ENCODE measurements at regions not wholly inside any gene's neighbourhood (a gene's known extent, or its start where the extent isn't known, plus 50 kb on each side); places are given as distances from the start of the nearest gene placed in this dataset.

GRCh38 chr2:150863691-150864090 lies 376.2 kb upstream of the RND3 start:
- no peak overlapping the region for H3K27ac ChIP-seq (ENCODE audit: low read length)
- H3K27me3 ChIP-seq (ENCODE audit: control insufficient read depth, insufficient read depth, low read length), result no peaks in the 10 kb centered on the region
- no peak for DNase-seq

GRCh38 chr2:150860301-150860700 lies 372.8 kb upstream of the RND3 start:
- DNase-seq, result no peak
- WGBS (ENCODE audit: insufficient coverage, low lambda C conversion rate), result 80% methylated on average over 1 of the region's 3 CpGs
- no peaks in the 10 kb centered on the region for H3K36me3 ChIP-seq (ENCODE audit: control insufficient read depth, insufficient read depth, low read length)
- H3K27ac ChIP-seq (ENCODE audit: low read length), result no peak overlapping the region
- no peaks in the 10 kb centered on the region for H3K4me1 ChIP-seq (ENCODE audit: control insufficient read depth, insufficient read depth, low read length)
- no peaks in the 10 kb centered on the region for H3K9me3 ChIP-seq (ENCODE audit: control insufficient read depth, low read depth, low read length)
- no peak overlapping the region for H3K4me3 ChIP-seq (ENCODE audit: low read length)
- H3K27me3 ChIP-seq (ENCODE audit: control insufficient read depth, insufficient read depth, low read length), result no peaks in the 10 kb centered on the region

More at GRCh38 chr2:150863691-150864090, 376.2 kb upstream of the RND3 start:
- Histone ChIP-seq H3K4me3 (ENCODE audit: low read length) (no peak overlapping the region), H3K4me1 (ENCODE audit: control insufficient read depth, insufficient read depth, low read length) (no peaks in the 10 kb centered on the region), H3K9me3 (ENCODE audit: control insufficient read depth, low read depth, low read length) (no peaks in the 10 kb centered on the region), H3K36me3 (ENCODE audit: control insufficient read depth, insufficient read depth, low read length) (no peaks in the 10 kb centered on the region)

GRCh38 chr2:150859877-150860276 lies 372.4 kb upstream of the RND3 start:
- Histone ChIP-seq H3K4me1 (ENCODE audit: control insufficient read depth, insufficient read depth, low read length) (no peaks in the 10 kb centered on the region), H3K36me3 (ENCODE audit: control insufficient read depth, insufficient read depth, low read length) (no peaks in the 10 kb centered on the region), H3K9me3 (ENCODE audit: control insufficient read depth, low read depth, low read length) (no peaks in the 10 kb centered on the region), H3K27me3 (ENCODE audit: control insufficient read depth, insufficient read depth, low read length) (no peaks in the 10 kb centered on the region), H3K4me3 (ENCODE audit: low read length) (no peak overlapping the region), H3K27ac (ENCODE audit: low read length) (no peak overlapping the region)
- no peak for DNase-seq

GRCh38 chr2:150859162-150859561 lies 371.7 kb upstream of the RND3 start:
- H3K4me1 ChIP-seq (ENCODE audit: control insufficient read depth, insufficient read depth, low read length), result no peaks in the 10 kb centered on the region
- no peak overlapping the region for H3K4me3 ChIP-seq (ENCODE audit: low read length)
- H3K27ac ChIP-seq (ENCODE audit: low read length), result no peak overlapping the region
- H3K36me3 ChIP-seq (ENCODE audit: control insufficient read depth, insufficient read depth, low read length), result no peaks in the 10 kb centered on the region
- no peaks in the 10 kb centered on the region for H3K27me3 ChIP-seq (ENCODE audit: control insufficient read depth, insufficient read depth, low read length)
- no peaks in the 10 kb centered on the region for H3K9me3 ChIP-seq (ENCODE audit: control insufficient read depth, low read depth, low read length)
- WGBS (ENCODE audit: insufficient coverage, low lambda C conversion rate), result no CpG with 5 or more reads among the region's 1 CpG
- DNase-seq, result no peak

- H3K27ac ChIP-seq (ENCODE audit: low read length), result no peak overlapping the region
- no CpG with 5 or more reads among the region's 5 CpGs for WGBS (ENCODE audit: insufficient coverage, low lambda C conversion rate)
- DNase-seq, result no peak
- no peak overlapping the region for H3K4me3 ChIP-seq (ENCODE audit: low read length)
- H3K9me3 ChIP-seq (ENCODE audit: control insufficient read depth, low read depth, low read length), result no peaks in the 10 kb centered on the region
- no peaks in the 10 kb centered on the region for H3K4me1 ChIP-seq (ENCODE audit: control insufficient read depth, insufficient read depth, low read length)
- H3K36me3 ChIP-seq (ENCODE audit: control insufficient read depth, insufficient read depth, low read length), result no peaks in the 10 kb centered on the region
- H3K27me3 ChIP-seq (ENCODE audit: control insufficient read depth, insufficient read depth, low read length), result no peaks in the 10 kb centered on the region
These were observed 370.9 kb upstream of the RND3 start for GRCh38 chr2:150858382-150858781.

- Histone ChIP-seq H3K4me1 (ENCODE audit: control insufficient read depth, insufficient read depth, low read length) (no peaks in the 10 kb centered on the region), H3K9me3 (ENCODE audit: control insufficient read depth, low read depth, low read length) (no peaks in the 10 kb centered on the region), H3K27ac (ENCODE audit: low read length) (no peak overlapping the region), H3K36me3 (ENCODE audit: control insufficient read depth, insufficient read depth, low read length) (no peaks in the 10 kb centered on the region), H3K4me3 (ENCODE audit: low read length) (no peak overlapping the region), H3K27me3 (ENCODE audit: control insufficient read depth, insufficient read depth, low read length) (no peaks in the 10 kb centered on the region)
- no peak for DNase-seq
- WGBS (ENCODE audit: insufficient coverage, low lambda C conversion rate), result no CpG with 5 or more reads among the region's 1 CpG
These were observed 369.3 kb upstream of the RND3 start for GRCh38 chr2:150856596-150857281.

- Histone ChIP-seq H3K36me3 (ENCODE audit: control insufficient read depth, insufficient read depth, low read length) (no peaks in the 10 kb centered on the region), H3K27me3 (ENCODE audit: control insufficient read depth, insufficient read depth, low read length) (no peaks in the 10 kb centered on the region), H3K4me1 (ENCODE audit: control insufficient read depth, insufficient read depth, low read length) (no peaks in the 10 kb centered on the region), H3K4me3 (ENCODE audit: low read length) (no peak overlapping the region), H3K9me3 (ENCODE audit: control insufficient read depth, low read depth, low read length) (peaks cover 3% of the 10 kb centered on the region), H3K27ac (ENCODE audit: low read length) (no peak overlapping the region)
- WGBS (ENCODE audit: insufficient coverage, low lambda C conversion rate), result no CpG with 5 or more reads among the region's 2 CpGs
- no peak for DNase-seq
These were observed 365.8 kb upstream of the RND3 start for GRCh38 chr2:150853263-150853662.

- Histone ChIP-seq H3K9me3 (ENCODE audit: control insufficient read depth, low read depth, low read length) (peaks cover 3% of the 10 kb centered on the region), H3K36me3 (ENCODE audit: control insufficient read depth, insufficient read depth, low read length) (no peaks in the 10 kb centered on the region), H3K4me3 (ENCODE audit: low read length) (no peak overlapping the region), H3K4me1 (ENCODE audit: control insufficient read depth, insufficient read depth, low read length) (no peaks in the 10 kb centered on the region), H3K27me3 (ENCODE audit: control insufficient read depth, insufficient read depth, low read length) (no peaks in the 10 kb centered on the region), H3K27ac (ENCODE audit: low read length) (no peak overlapping the region)
- DNase-seq, result no peak
These were observed 363.2 kb upstream of the RND3 start for GRCh38 chr2:150850641-150851040.

GRCh38 chr2:150847578-150847977 lies 360.1 kb upstream of the RND3 start:
- no CpG with 5 or more reads among the region's 3 CpGs for WGBS (ENCODE audit: insufficient coverage, low lambda C conversion rate)
- Histone ChIP-seq H3K4me3 (ENCODE audit: low read length) (no peak overlapping the region), H3K4me1 (ENCODE audit: control insufficient read depth, insufficient read depth, low read length) (no peaks in the 10 kb centered on the region), H3K27ac (ENCODE audit: low read length) (no peak overlapping the region), H3K36me3 (ENCODE audit: control insufficient read depth, insufficient read depth, low read length) (no peaks in the 10 kb centered on the region), H3K9me3 (ENCODE audit: control insufficient read depth, low read depth, low read length) (peaks cover 3% of the 10 kb centered on the region), H3K27me3 (ENCODE audit: control insufficient read depth, insufficient read depth, low read length) (no peaks in the 10 kb centered on the region)
- DNase-seq, result no peak

- DNase-seq, result no peak
- Histone ChIP-seq H3K36me3 (ENCODE audit: control insufficient read depth, insufficient read depth, low read length) (no peaks in the 10 kb centered on the region), H3K4me1 (ENCODE audit: control insufficient read depth, insufficient read depth, low read length) (no peaks in the 10 kb centered on the region), H3K9me3 (ENCODE audit: control insufficient read depth, low read depth, low read length) (peaks cover 3% of the 10 kb centered on the region), H3K4me3 (ENCODE audit: low read length) (no peak overlapping the region), H3K27me3 (ENCODE audit: control insufficient read depth, insufficient read depth, low read length) (no peaks in the 10 kb centered on the region), H3K27ac (ENCODE audit: low read length) (no peak overlapping the region)
- no CpG with 5 or more reads among the region's 1 CpG for WGBS (ENCODE audit: insufficient coverage, low lambda C conversion rate)
These were observed 359.2 kb upstream of the RND3 start for GRCh38 chr2:150846691-150847090.

GRCh38 chr2:150832686-150833085 lies 345.2 kb upstream of the RND3 start:
- WGBS (ENCODE audit: insufficient coverage, low lambda C conversion rate), result no CpG with 5 or more reads among the region's 2 CpGs
- H3K4me3 ChIP-seq (ENCODE audit: low read length), result no peak overlapping the region
- H3K36me3 ChIP-seq (ENCODE audit: control insufficient read depth, insufficient read depth, low read length), result no peaks in the 10 kb centered on the region
- no peaks in the 10 kb centered on the region for H3K27me3 ChIP-seq (ENCODE audit: control insufficient read depth, insufficient read depth, low read length)
- H3K4me1 ChIP-seq (ENCODE audit: control insufficient read depth, insufficient read depth, low read length), result no peaks in the 10 kb centered on the region
- H3K9me3 ChIP-seq (ENCODE audit: control insufficient read depth, low read depth, low read length), result no peaks in the 10 kb centered on the region
- H3K27ac ChIP-seq (ENCODE audit: low read length), result no peak overlapping the region
- no peak for DNase-seq
